Fibroblast of skin of left quadriceps (primary cell): ENCODE measurements at regions not wholly inside any gene's neighbourhood (a gene's known extent, or its start where the extent isn't known, plus 50 kb on each side); places are given as distances from the start of the nearest gene placed in this dataset.

Source experiments
- DNase-seq, 2 experiments: peaks; one replicate each; pipeline ENCODE4 v3.0.0-alpha.2; 2013; ENCODE audit warnings: low read depth in 2 of 2

GRCh38 chr14:58814466-58814865, 176.7 kb downstream of the DACT1 start:
- DNase-seq = no peak

DNA sequence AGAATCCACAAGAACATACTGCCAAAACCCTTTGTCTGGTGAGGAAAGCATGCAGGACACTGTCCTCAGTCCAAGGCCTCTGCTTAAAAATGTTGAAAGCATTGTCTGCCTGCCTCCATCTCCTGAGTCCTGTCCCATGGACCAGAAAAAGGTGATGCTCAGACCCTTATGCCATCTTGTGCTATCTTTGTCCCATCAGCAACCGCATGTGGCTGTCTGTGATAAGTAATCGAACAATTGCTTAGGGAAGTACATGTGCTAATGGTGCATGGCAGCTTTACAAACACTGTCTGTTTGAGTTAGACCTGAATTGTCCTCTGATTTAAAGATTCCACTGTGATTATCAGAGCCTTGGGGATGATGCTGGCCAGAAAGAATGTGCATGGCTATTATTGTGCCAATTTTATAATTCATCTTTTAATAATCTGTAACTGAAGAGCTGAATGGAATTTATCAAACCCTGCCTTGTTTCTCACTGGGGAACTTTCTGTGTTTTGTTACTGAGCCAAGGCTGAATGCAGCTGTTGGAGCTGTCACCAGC, 177.5 kb downstream of the DACT1 start:
- peak; percentile 80 to 83 for DNase-seq

DNA sequence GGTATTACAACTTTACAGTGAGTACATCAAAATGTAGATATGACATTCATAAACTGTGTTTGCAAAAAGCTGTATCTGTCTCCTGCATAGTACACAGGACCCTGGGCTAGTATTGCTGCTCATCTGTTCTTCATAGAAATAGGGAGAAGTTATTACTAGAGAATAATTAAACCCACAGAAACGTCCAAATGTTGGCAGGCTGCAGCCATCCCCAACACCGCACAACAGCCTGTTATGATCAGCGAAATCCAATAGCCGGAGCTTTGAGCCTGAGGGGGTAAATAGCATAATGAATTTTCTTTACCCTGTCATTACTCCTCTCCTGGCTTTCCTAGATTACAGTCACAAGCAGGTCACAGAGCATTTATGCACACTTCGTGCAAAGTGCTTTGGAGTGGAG, 178.0 kb downstream of the DACT1 start:
- DNase-seq = peak; percentile 52 to 56

DNA sequence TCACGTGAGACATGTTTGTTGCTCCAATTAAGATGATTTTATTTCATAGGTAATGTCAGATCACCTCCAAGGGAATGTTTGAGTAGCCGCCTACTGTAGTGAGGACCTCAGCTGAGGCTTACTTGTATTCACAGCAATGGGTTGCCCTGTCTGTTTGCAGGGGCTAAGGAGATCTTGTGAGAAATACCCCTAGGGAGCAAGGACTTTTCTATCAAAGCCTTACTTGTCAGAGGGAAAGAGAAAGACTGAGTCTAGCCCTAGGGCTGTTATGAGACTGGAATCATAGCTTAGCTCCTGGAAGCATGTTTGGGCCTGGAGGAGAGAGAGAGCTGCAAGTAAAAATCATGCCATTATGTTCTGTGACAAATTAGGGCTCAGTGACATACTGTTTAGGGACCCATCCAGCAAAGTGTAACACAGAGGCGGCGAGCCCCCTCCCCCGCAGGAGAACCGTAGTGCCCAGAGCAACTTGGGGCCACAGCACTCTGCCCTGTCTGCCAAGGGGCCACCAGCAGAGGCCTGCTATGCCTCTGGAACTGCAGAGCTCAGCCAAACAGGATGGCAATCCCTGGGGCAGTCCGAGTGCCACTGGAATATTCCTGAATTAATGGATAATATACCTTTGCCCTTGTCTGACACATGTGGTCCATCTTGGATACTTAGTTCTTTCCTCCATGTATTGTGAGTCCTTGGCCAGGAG, 178.8 kb downstream of the DACT1 start:
- DNase-seq = no peak

DNA sequence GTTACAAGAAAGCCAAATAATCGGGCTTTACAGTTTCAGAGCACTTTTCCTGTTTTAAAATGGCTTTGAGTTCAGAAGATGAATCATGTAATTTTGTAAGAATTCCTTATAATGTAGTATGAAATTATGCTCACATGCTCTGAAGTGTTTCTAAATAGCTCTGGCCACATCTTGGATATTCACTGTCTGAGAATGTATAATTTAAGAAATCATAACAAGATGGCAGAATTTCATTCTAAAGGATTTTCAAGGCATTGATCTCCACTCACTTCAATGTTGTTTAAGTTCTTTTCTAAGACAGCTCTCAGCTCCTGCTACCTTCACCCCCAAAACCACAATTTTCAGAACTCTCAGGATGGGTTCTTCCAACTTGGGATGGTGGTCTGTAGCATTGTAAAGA, 180.1 kb downstream of the DACT1 start:
- peak; percentile 53 to 59 for DNase-seq

DNA sequence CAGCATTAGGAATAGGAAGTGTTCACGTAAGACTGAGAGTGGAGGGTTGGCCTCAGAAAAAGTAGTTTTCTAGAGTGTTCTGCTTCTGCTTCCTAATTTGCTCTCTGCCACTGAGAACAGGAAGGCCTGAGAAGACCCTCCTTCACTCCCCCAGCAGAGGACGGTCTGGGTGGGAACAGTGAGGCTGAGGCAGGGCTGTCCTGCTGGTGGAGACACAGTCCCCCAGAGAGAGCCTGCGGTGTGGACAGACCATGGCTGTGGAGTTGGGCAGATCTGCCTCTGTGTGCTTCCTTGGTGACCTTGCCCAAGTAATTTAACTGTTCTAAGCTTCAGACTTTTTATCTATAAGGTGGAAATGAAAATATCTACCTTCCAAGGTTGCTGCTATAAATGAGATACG, 182.3 kb downstream of the DACT1 start:
- no peak for DNase-seq

- no peak for DNase-seq
Measured at GRCh38 chr14:58821421-58821820, 183.7 kb downstream of the DACT1 start.

DNA sequence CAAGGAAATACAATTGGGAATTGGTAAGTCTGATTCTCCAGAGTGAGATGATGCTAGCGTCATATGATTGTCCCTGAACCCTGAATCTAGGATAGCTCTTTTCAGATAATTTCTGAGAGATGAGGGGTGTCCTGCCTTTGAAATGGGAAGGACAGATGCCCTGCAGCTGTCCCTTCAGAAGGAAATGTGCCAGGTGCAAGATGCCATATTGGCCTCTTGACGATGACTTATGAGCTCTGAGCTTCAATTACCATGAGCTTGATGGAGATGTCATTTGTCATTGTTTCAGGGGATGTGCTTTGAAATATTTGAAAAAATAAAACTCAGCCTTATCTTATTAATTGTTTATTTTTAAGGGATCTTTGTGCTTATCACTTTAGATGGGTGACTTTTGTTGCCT, 185.1 kb downstream of the DACT1 start:
- no peak for DNase-seq

DNA sequence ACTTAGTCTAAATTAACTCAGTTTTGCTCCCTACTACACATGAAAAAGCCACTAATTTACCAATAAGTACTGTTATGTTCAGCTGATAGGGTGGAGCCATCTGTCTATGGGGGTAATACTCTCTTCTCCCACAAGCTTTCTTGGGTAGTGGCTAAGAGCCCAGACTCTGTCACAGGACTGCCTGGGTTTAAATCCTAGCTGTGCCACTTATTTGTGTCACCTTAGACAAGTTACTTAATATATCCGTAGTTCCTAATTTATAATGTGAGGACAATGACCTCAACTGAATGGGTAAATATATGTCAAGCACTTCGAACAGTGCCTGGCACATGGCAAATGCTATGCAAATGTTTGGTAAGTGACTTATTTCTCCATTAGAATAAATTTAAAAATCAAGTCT, 185.6 kb downstream of the DACT1 start:
- no peak for DNase-seq

- no peak for DNase-seq
Measured at GRCh38 chr14:58824106-58824505, 186.3 kb downstream of the DACT1 start.

DNA sequence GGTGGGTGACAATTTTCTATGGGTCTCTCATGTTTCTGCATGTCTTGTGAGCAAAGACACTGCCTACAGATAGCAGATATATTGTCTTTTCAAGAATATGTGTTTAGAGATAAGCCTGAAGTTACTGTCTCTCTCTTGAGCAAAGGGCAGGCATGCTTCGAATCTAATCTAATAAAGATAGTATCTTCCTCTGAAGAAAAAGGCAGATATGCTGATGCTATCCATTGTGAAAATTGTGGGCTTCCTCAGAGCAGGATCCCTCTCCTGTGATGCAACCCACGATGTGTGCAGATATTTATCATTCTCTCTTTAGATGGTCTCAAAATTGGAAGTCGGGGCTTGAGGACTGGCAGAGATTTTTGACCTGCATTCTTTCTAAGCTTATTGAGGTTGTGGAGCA, 187.0 kb downstream of the DACT1 start:
- no peak for DNase-seq

- no peak for DNase-seq
Measured at GRCh38 chr14:58825606-58826005, 187.8 kb downstream of the DACT1 start.

DNA sequence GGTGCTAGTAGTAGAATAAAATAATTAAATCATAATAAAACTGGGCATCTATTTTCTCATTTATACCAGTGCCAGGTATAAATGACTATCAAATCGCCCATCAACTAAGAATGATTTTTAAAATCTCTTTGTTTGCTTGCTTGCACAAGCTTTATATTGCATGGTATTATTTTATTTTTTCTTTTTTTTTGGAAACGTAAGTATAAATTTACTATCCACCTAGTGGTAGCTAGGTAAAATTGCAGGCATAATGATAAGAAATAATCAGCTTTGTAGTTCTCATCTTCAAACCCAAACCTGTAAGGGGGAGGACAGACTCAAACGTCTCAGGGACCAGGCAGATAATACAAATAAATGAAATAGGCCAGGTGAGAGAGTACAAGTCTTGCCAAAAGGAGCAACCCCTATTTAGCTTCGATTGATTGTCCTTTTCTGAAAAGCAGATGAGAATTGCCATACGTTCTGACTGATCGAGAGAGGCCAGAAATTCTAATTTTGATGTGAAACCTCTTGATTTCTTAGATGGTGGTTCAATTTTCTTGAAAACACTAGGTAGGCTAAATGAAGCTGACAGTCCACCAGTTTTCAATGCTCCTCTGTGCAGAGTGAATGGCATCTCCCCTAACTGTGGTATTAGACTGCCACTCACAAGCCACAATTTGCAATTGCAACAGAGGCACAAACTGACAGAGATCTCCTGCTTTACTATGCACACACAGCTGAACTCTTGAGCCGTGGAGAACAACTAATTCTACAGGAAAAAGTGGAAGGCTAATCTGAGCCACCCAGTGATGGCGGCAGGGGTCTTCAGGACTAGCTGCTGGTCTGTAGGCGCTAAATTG, 189.3 kb downstream of the DACT1 start:
- DNase-seq = no peak

GRCh38 chr14:58828298-58828697, 190.5 kb downstream of the DACT1 start:
- no peak for DNase-seq

DNA sequence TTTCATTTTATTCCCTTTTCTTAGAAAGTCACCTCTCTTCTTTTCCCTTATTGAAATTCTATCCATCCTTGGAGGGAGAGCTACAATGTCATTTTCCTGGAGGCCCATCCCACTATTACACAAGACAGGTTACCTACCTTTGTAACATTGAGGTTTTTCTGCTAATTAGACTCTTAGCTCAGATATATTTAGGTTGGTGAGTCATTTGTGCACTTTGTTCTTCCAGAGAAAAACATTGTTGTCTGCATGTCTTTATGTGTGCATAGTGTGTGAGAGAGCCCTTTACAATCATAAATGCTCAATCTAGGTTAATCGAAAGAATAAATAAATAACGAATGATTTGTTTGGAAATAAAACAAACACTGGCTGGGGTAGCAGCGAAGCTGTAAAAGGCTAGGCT, 191.8 kb downstream of the DACT1 start:
- no peak for DNase-seq

- no peak for DNase-seq
Measured at GRCh38 chr14:58830121-58830520, 192.4 kb downstream of the DACT1 start.

GRCh38 chr14:58832095-58832521, 194.3 kb downstream of the DACT1 start:
- no peak for DNase-seq

DNA sequence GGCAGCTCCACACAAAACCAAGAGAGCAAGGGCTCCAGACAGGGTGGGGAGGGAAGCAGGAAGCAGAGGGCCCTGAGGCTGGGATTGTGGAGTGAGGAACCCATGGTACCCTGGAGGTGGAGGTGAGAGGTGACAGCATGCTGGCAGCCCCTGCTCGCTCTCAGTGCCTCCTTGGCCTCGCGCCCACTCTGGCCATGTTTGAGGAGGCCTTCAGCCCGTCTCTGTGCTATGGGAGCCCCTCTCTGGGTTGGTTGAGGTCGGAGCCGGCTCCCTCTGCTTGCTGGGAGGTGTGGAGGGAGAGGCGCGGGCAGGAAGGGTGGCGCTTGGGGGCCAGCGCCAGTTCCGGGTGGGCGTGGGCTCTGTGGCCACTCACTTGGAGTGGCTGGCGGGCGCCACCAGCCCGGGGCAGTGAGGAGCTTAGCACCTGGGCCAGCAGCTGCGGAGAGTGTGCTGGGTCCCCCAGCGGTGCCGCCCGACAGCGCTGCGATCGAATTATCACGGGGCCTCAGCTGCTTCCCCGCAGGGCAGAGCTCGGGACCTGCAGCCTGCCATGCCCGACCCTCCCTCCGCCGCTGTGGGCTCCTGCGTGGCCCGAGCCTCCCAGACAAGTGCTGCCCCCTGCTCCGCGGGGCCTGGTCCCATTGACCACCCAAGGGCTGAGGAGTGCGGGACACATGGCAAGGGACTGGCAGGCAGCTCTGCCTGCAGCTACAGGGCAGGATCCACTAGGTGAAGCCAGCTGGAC, 196.0 kb downstream of the DACT1 start:
- no peak for DNase-seq

GRCh38 chr14:58836303-58836974, 198.7 kb downstream of the DACT1 start:
- DNase-seq = no peak

GRCh38 chr14:58839233-58839632, 201.5 kb downstream of the DACT1 start:
- DNase-seq = no peak

DNA sequence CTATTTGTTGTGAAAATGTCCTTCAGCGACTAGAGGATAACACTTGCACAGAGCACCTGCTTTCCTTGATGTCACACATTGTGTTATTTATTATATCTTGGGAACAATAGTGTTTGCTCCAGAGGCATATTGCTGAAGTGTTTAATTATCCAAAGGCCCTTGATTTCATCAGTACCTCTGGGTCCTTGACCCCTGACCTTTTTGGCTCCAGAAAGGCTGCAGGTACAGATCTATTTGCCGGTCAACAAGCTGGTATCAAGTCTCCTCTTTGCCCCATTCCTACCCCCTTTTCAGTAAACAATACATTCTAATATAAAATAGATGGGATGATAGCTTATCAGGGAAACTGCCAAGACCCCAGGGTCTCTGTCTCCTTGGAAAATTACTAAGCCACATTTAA, 206.8 kb downstream of the DACT1 start:
- no peak for DNase-seq
